HS-5 (cell line): ENCODE measurements at regions not wholly inside any gene's neighbourhood (a gene's known extent, or its start where the extent isn't known, plus 50 kb on each side); places are given as distances from the start of the nearest gene placed in this dataset.

ENCODE experiments used
- DNase-seq: peaks from one replicate; pipeline ENCODE4 v3.0.0-alpha.2; 2012; ENCODE audit warnings: low read depth

DNA sequence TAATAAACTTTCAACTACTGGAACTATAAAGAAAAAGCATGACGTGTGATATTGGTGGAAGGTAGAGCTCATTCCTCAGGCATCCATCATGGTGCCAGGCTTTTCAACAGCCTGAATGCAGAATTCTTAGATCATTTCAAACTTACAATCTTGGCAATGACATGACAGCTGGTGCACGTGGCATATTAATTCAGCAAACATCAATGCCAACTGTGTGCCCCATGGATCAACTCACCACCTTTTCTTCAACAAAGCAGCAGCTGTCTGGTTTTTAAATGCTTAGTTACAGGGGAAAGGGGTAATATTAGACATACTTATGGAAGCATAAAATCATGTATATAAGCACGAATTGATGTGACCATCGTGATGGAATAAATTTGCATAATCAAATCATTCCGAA, 56.0 kb upstream of the OR13F1 start:
- no peak for DNase-seq
